ENCODE measurements at regions not wholly inside any gene's neighbourhood (a gene's known extent, or its start where the extent isn't known, plus 50 kb on each side); places are given as distances from the start of the nearest gene placed in this dataset.

- no peak for TF ChIP-seq L3MBTL2 (conservative IDR thresholded peaks at IDR 0.05)
- no peak for TF ChIP-seq ARNT (IDR thresholded peaks at IDR 0.05)
- no peak for TF ChIP-seq NFRKB (IDR thresholded peaks at IDR 0.05)
- no peak for TF ChIP-seq HDGF (IDR thresholded peaks at IDR 0.05; ENCODE audit: borderline replicate concordance)
- no peak for TF ChIP-seq SUZ12 (IDR thresholded peaks at IDR 0.05)
- TF ChIP-seq FOXA1 (IDR thresholded peaks at IDR 0.05): no peak
- no peak for TF ChIP-seq LEF1 (IDR thresholded peaks at IDR 0.05; ENCODE audit: borderline replicate concordance)
- TF ChIP-seq FOXM1 (IDR thresholded peaks at IDR 0.05; ENCODE audit: borderline replicate concordance): no peak
- no peak for TF ChIP-seq FOXK2 (IDR thresholded peaks at IDR 0.05)
- TF ChIP-seq ZNF384 (IDR thresholded peaks at IDR 0.05): no peak
- TF ChIP-seq CTBP1 (IDR thresholded peaks at IDR 0.05; ENCODE audit: borderline replicate concordance): no peak
- no peak for TF ChIP-seq PKNOX1 (IDR thresholded peaks at IDR 0.05)
- TF ChIP-seq ELF4 (IDR thresholded peaks at IDR 0.05): no peak
- no peak for TF ChIP-seq BHLHE40 (IDR thresholded peaks at IDR 0.05; ENCODE audit: borderline replicate concordance)
- no peak for TF ChIP-seq SP1 (IDR thresholded peaks at IDR 0.05)
- no peak for TF ChIP-seq TARDBP (IDR thresholded peaks at IDR 0.05)
- DNase-seq (ENCODE audit: extremely low spot score): no peak
- ChIA-PET POLR2A (interaction anchor here (0.9 to 2.5 kb wide), 3 partner anchors 9 to 113 kb away, joined by 3 to 5 read pairs (median 3); partner anchors contain the start of gene RHOU), CTCF (interaction anchor here (1.4 to 1.5 kb wide), 2 partner anchors 27 to 113 kb away, joined by 3 to 4 read pairs; no protein-coding TSS in a partner anchor)
Observed at GRCh38 chr1:228848406-228848805, 113.1 kb downstream of the RHOU start.

GRCh38 chr1:228849011-228849541 is 113.8 kb downstream of the RHOU start:
- CTCF ChIA-PET: interaction anchor here (0.6 to 1.5 kb wide), 2 partner anchors 12 to 113 kb away, joined by 3 to 4 read pairs; no protein-coding TSS in a partner anchor
- TF ChIP-seq FOXK2 (IDR thresholded peaks at IDR 0.05) (no peak), CTBP1 (IDR thresholded peaks at IDR 0.05; ENCODE audit: borderline replicate concordance) (no peak), SP1 (IDR thresholded peaks at IDR 0.05) (no peak), NFRKB (IDR thresholded peaks at IDR 0.05) (no peak), BHLHE40 (IDR thresholded peaks at IDR 0.05; ENCODE audit: borderline replicate concordance) (no peak), FOXM1 (IDR thresholded peaks at IDR 0.05; ENCODE audit: borderline replicate concordance) (no peak), FOXA1 (IDR thresholded peaks at IDR 0.05) (no peak), SUZ12 (IDR thresholded peaks at IDR 0.05) (no peak), PKNOX1 (IDR thresholded peaks at IDR 0.05) (no peak), HDGF (IDR thresholded peaks at IDR 0.05; ENCODE audit: borderline replicate concordance) (no peak), ZNF384 (IDR thresholded peaks at IDR 0.05) (no peak), TARDBP (IDR thresholded peaks at IDR 0.05) (no peak), LEF1 (IDR thresholded peaks at IDR 0.05; ENCODE audit: borderline replicate concordance) (no peak), ELF4 (IDR thresholded peaks at IDR 0.05) (no peak)
- POLR2A ChIA-PET: interaction anchor here (0.7 to 2.5 kb wide), 4 partner anchors 8 to 114 kb away, joined by 3 to 5 read pairs (median 3); partner anchors contain the start of gene RHOU
- DNase-seq (ENCODE audit: extremely low spot score): no peak

- POLR2A ChIA-PET: interaction anchor here (0.7 to 2.5 kb wide), 3 partner anchors 9 to 32 kb away, joined by 3 to 5 read pairs (median 3); no protein-coding TSS in a partner anchor
- CTCF ChIA-PET: interaction anchor here (0.5 kb wide), 1 partner anchor 156 kb away, joined by 5 read pairs; no protein-coding TSS in a partner anchor
- no peak for DNase-seq (ENCODE audit: extremely low spot score)
- TF ChIP-seq NFRKB (IDR thresholded peaks at IDR 0.05) (no peak), FOXK2 (IDR thresholded peaks at IDR 0.05) (no peak), ELF4 (IDR thresholded peaks at IDR 0.05) (no peak), ZNF384 (IDR thresholded peaks at IDR 0.05) (no peak), SUZ12 (IDR thresholded peaks at IDR 0.05) (no peak), L3MBTL2 (conservative IDR thresholded peaks at IDR 0.05) (no peak), SP1 (IDR thresholded peaks at IDR 0.05) (no peak), FOXA1 (IDR thresholded peaks at IDR 0.05) (no peak)
Observed at GRCh38 chr1:228850141-228851100, 115.1 kb downstream of the RHOU start.

GRCh38 chr1:228851193-228851592 is 115.9 kb downstream of the RHOU start:
- ChIA-PET CTCF (interaction anchor here (0.5 kb wide), 1 partner anchor 157 kb away, joined by 5 read pairs; no protein-coding TSS in a partner anchor), POLR2A (interaction anchor here (1.0 to 2.5 kb wide), 2 partner anchors 13 to 31 kb away, joined by 3 to 5 read pairs; no protein-coding TSS in a partner anchor)
- DNase-seq (ENCODE audit: extremely low spot score): no peak
- TF ChIP-seq L3MBTL2 (conservative IDR thresholded peaks at IDR 0.05) (no peak), SP1 (IDR thresholded peaks at IDR 0.05) (no peak), HDGF (IDR thresholded peaks at IDR 0.05; ENCODE audit: borderline replicate concordance) (no peak), LEF1 (IDR thresholded peaks at IDR 0.05; ENCODE audit: borderline replicate concordance) (no peak), ARNT (IDR thresholded peaks at IDR 0.05) (no peak), FOXA1 (IDR thresholded peaks at IDR 0.05) (no peak), ELF4 (IDR thresholded peaks at IDR 0.05) (no peak), PKNOX1 (IDR thresholded peaks at IDR 0.05) (no peak), NFRKB (IDR thresholded peaks at IDR 0.05) (no peak), BHLHE40 (IDR thresholded peaks at IDR 0.05; ENCODE audit: borderline replicate concordance) (no peak), TARDBP (IDR thresholded peaks at IDR 0.05) (no peak), SUZ12 (IDR thresholded peaks at IDR 0.05) (no peak), FOXM1 (IDR thresholded peaks at IDR 0.05; ENCODE audit: borderline replicate concordance) (no peak), FOXK2 (IDR thresholded peaks at IDR 0.05) (no peak), ZNF384 (IDR thresholded peaks at IDR 0.05) (no peak), CTBP1 (IDR thresholded peaks at IDR 0.05; ENCODE audit: borderline replicate concordance) (no peak)

- DNase-seq (ENCODE audit: extremely low spot score): no peak
- CTCF ChIA-PET: no interaction called here
- TF ChIP-seq PKNOX1 (IDR thresholded peaks at IDR 0.05): no peak
- TF ChIP-seq TARDBP (IDR thresholded peaks at IDR 0.05): no peak
- no peak for TF ChIP-seq CTBP1 (IDR thresholded peaks at IDR 0.05; ENCODE audit: borderline replicate concordance)
- no peak for TF ChIP-seq HDGF (IDR thresholded peaks at IDR 0.05; ENCODE audit: borderline replicate concordance)
- TF ChIP-seq BHLHE40 (IDR thresholded peaks at IDR 0.05; ENCODE audit: borderline replicate concordance): no peak
- no peak for TF ChIP-seq FOXK2 (IDR thresholded peaks at IDR 0.05)
- no peak for TF ChIP-seq SUZ12 (IDR thresholded peaks at IDR 0.05)
- no peak for TF ChIP-seq FOXM1 (IDR thresholded peaks at IDR 0.05; ENCODE audit: borderline replicate concordance)
- TF ChIP-seq LEF1 (IDR thresholded peaks at IDR 0.05; ENCODE audit: borderline replicate concordance): no peak
- no peak for TF ChIP-seq L3MBTL2 (conservative IDR thresholded peaks at IDR 0.05)
- TF ChIP-seq ELF4 (IDR thresholded peaks at IDR 0.05): no peak
Observed at GRCh38 chr1:228851618-228852017, 116.3 kb downstream of the RHOU start.

More at GRCh38 chr1:228851618-228852017, 116.3 kb downstream of the RHOU start:
- POLR2A ChIA-PET: interaction anchor here (1.0 kb wide), 1 partner anchor 31 kb away, joined by 3 read pairs; no protein-coding TSS in a partner anchor
